NCI-H1092 treated with DMSO at 0.1 percent for 48 hours (cell line): ENCODE measurements at regions not wholly inside any gene's neighbourhood (a gene's known extent, or its start where the extent isn't known, plus 50 kb on each side); places are given as distances from the start of the nearest gene placed in this dataset.

Source experiments
- DNase-seq: peaks from one replicate; lab custom pipeline; 2025; lab: John Stamatoyannopoulos, UW

- no peak for DNase-seq
These were observed 747.5 kb upstream of the ZEB2 start for GRCh38 chr2:145267451-145267850.

GRCh38 chr2:145265244-145265643 is 745.3 kb upstream of the ZEB2 start:
- no peak for DNase-seq

- DNase-seq: no peak
These were observed 740.8 kb upstream of the ZEB2 start for GRCh38 chr2:145260674-145261073.

- DNase-seq: no peak
These were observed 740.2 kb upstream of the ZEB2 start for GRCh38 chr2:145260081-145260480.

- DNase-seq: no peak
These were observed 739.1 kb upstream of the ZEB2 start for GRCh38 chr2:145258903-145259579.

- no peak for DNase-seq
These were observed 738.0 kb upstream of the ZEB2 start for GRCh38 chr2:145257931-145258330.

GRCh38 chr2:145256551-145256950 is 736.6 kb upstream of the ZEB2 start:
- DNase-seq: no peak

- DNase-seq: no peak
These were observed 734.4 kb upstream of the ZEB2 start for GRCh38 chr2:145254291-145254690.

GRCh38 chr2:145253492-145253891 is 733.6 kb upstream of the ZEB2 start:
- DNase-seq: no peak

GRCh38 chr2:145245268-145245870 is 725.5 kb upstream of the ZEB2 start:
- no peak for DNase-seq

- DNase-seq: no peak
These were observed 715.4 kb upstream of the ZEB2 start for GRCh38 chr2:145235312-145235711.

- DNase-seq: no peak
These were observed 710.6 kb upstream of the ZEB2 start for GRCh38 chr2:145230546-145230945.

GRCh38 chr2:145228506-145228905 is 708.6 kb upstream of the ZEB2 start:
- DNase-seq: no peak

GRCh38 chr2:145226901-145227300 is 707.0 kb upstream of the ZEB2 start:
- DNase-seq: no peak

- DNase-seq: no peak
These were observed 701.6 kb upstream of the ZEB2 start for GRCh38 chr2:145221516-145221915.

- no peak for DNase-seq
These were observed 701.1 kb upstream of the ZEB2 start for GRCh38 chr2:145221032-145221431.

GRCh38 chr2:145220496-145220895 is 700.6 kb upstream of the ZEB2 start:
- peak; percentile 6 for DNase-seq

GRCh38 chr2:145207884-145208283 is 688.0 kb upstream of the ZEB2 start:
- DNase-seq: no peak

GRCh38 chr2:145206496-145207281 is 686.8 kb upstream of the ZEB2 start:
- DNase-seq: no peak

- peak; percentile 2 for DNase-seq
These were observed 684.0 kb upstream of the ZEB2 start for GRCh38 chr2:145203891-145204290.

GRCh38 chr2:145199827-145200706 is 680.1 kb upstream of the ZEB2 start:
- no peak for DNase-seq

GRCh38 chr2:145199042-145199441 is 679.1 kb upstream of the ZEB2 start:
- DNase-seq: peak; percentile 48
